Loucy (cell line): ENCODE measurements at regions not wholly inside any gene's neighbourhood (a gene's known extent, or its start where the extent isn't known, plus 50 kb on each side); places are given as distances from the start of the nearest gene placed in this dataset.

Experiments
- H2AFZ ChIP-seq: fragments of 200-600 bp; sonication (generic); 2 replicates; pipeline ENCODE4 v1.6.0; 2016; ENCODE audit warnings: antibody characterized with exemption, mild to moderate bottlenecking, low read length, moderate library complexity
- H3F3A ChIP-seq: fragments of 200-600 bp; 2 replicates; pipeline ENCODE4 v1.6.0; 2016; ENCODE audit warnings: antibody characterized with exemption, low read depth, mild to moderate bottlenecking
- H3K27me3 ChIP-seq: fragments of 200-600 bp; sonication (generic); 2 replicates; pipeline ENCODE4 v1.6.1; 2014; ENCODE audit warnings: low read length, mild to moderate bottlenecking; ENCODE audit not compliant: insufficient read depth, poor library complexity, severe bottlenecking
- H3K36me3 ChIP-seq: fragments of 200-600 bp; sonication (generic); 2 replicates; pipeline ENCODE4 v1.6.1; 2016; ENCODE audit warnings: low read length; ENCODE audit not compliant: insufficient read depth
- H3K4me1 ChIP-seq: fragments of 200-600 bp; sonication (generic); 2 replicates; pipeline ENCODE4 v1.5.1; 2014; ENCODE audit warnings: low read length, mild to moderate bottlenecking; ENCODE audit not compliant: insufficient read depth, poor library complexity, severe bottlenecking
- H3K4me2 ChIP-seq: fragments of 200-600 bp; sonication (generic); 2 replicates; pipeline ENCODE4 v1.6.0; 2014; ENCODE audit warnings: antibody characterized with exemption, low read length, low read depth, mild to moderate bottlenecking; ENCODE audit not compliant: poor library complexity, severe bottlenecking
- H3K4me3 ChIP-seq: fragments of 200-600 bp; sonication (generic); 2 replicates; pipeline ENCODE4 v1.5.1; 2014; ENCODE audit warnings: low read length, mild to moderate bottlenecking, mixed read lengths; ENCODE audit not compliant: poor library complexity, severe bottlenecking
- H3K79me2 ChIP-seq: fragments of 200-600 bp; sonication (generic); 2 replicates; pipeline ENCODE4 v1.6.1; 2014; ENCODE audit warnings: low read length; ENCODE audit not compliant: insufficient read depth
- H3K9ac ChIP-seq: fragments of 200-600 bp; sonication (generic); 2 replicates; pipeline ENCODE4 v1.6.0; 2014; ENCODE audit warnings: mild to moderate bottlenecking, low read depth, low read length, moderate library complexity; ENCODE audit not compliant: poor library complexity, severe bottlenecking
- H3K9me2 ChIP-seq: fragments of 200-600 bp; sonication (generic); replicated peaks from 2 replicates; pipeline ENCODE4 v1.6.1; 2016; ENCODE audit warnings: low read depth, low read length, mixed read lengths
- H3K9me3 ChIP-seq: fragments of 200-600 bp; sonication (generic); 2 replicates; pipeline ENCODE4 v1.6.1; 2014; ENCODE audit warnings: mild to moderate bottlenecking, antibody characterized with exemption, low read length, low read depth; ENCODE audit not compliant: insufficient read depth
- H4K20me1 ChIP-seq: fragments of 200-600 bp; sonication (generic); 2 replicates; pipeline ENCODE4 v1.6.0; 2014; ENCODE audit warnings: antibody characterized with exemption, low read length, mild to moderate bottlenecking; ENCODE audit not compliant: insufficient read depth, poor library complexity, severe bottlenecking
- CTCF ChIP-seq: fragments of 200-600 bp; sonication (generic); conservative IDR thresholded peaks from 2 replicates; pipeline ENCODE4 v1.5.1; 2014; ENCODE audit warnings: mild to moderate bottlenecking, antibody characterized with exemption, low read length
- EZH2phosphoT487 ChIP-seq: fragments of 200-600 bp; IDR thresholded peaks from 2 replicates; pipeline ENCODE4 v1.6.1; 2018; ENCODE audit warnings: antibody characterized with exemption, mild to moderate bottlenecking, moderate library complexity, borderline replicate concordance

DNA sequence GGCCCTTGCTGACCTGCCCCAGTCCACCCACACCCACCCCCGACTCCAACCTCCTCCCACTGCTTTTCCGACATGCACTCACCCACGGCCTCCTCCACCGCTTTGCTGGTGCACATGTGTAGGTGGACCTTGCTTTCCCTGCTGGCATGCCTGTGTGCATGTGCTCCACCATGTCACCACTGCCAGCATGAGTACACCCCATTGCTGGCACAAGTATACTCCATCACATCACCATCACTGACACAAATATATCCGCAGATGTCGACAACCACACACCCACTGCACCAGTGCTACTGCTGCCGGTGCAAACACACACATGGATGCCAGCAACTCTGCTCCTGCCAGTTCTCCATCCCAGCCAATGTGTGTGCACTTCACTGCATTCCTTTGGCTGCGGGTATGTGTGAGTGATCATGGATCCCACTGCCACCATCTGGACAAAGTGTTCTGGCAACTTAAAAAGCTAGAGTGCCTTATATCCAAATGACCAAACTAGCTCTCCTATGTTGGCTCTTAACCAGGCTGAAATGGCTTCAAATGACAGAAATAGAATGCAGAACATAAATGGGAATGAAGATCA is 1072.3 kb downstream of the RAPGEF2 start:
- TF ChIP-seq CTCF (no peak), EZH2phosphoT487 (no peak)

DNA sequence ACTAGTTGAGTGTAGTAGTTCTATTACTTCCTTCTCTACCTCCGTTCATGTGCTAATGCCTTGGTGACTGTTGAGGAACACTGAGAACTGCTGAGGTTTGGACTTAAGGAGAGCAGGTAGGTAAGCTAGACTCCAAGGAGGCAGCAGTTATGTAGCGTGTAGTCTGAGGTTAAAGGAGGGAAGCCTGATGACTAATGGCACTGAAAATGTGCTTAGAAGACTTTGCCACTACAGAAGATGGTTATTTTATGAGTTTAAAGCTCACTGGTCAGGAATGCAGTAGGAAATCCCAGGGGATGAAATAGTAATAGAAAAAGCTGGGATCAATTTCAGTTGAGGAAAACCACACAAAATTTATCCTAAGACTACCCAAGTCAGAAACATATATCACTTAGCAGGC is 1077.3 kb downstream of the RAPGEF2 start:
- H3K79me2 ChIP-seq: no peaks in the 10 kb centered on the region
- no peaks in the 10 kb centered on the region for H3K4me1 ChIP-seq
- no peaks in the 10 kb centered on the region for H3K9me2 ChIP-seq
- TF ChIP-seq CTCF: no peak
- no peak for TF ChIP-seq EZH2phosphoT487
- no peak overlapping the region for H3K4me3 ChIP-seq
- no peak overlapping the region for H3K9ac ChIP-seq
- H3F3A ChIP-seq: no peaks in the 10 kb centered on the region
- no peaks in the 10 kb centered on the region for H3K9me3 ChIP-seq
- H3K27me3 ChIP-seq: no peaks in the 10 kb centered on the region
- H3K36me3 ChIP-seq: no peaks in the 10 kb centered on the region
- no peaks in the 10 kb centered on the region for H4K20me1 ChIP-seq
- H3K4me2 ChIP-seq: no peak overlapping the region
- H2AFZ ChIP-seq: no peak overlapping the region

More for the DNA sequence above, 1072.3 kb downstream of the RAPGEF2 start:
- no peaks in the 10 kb centered on the region for H3K9me2 ChIP-seq
- no peaks in the 10 kb centered on the region for H3F3A ChIP-seq
- H3K27me3 ChIP-seq: no peaks in the 10 kb centered on the region
- no peak overlapping the region for H3K9ac ChIP-seq
- H3K36me3 ChIP-seq: no peaks in the 10 kb centered on the region
- H2AFZ ChIP-seq: no peak overlapping the region
- no peaks in the 10 kb centered on the region for H4K20me1 ChIP-seq
- no peaks in the 10 kb centered on the region for H3K9me3 ChIP-seq
- no peaks in the 10 kb centered on the region for H3K79me2 ChIP-seq
- H3K4me1 ChIP-seq: no peaks in the 10 kb centered on the region
- no peak overlapping the region for H3K4me3 ChIP-seq
- H3K4me2 ChIP-seq: no peak overlapping the region

GRCh38 chr4:160182727-160183126 is 1079.8 kb downstream of the RAPGEF2 start:
- no peak for TF ChIP-seq CTCF
- no peak for TF ChIP-seq EZH2phosphoT487
- Histone ChIP-seq H3K4me2 (no peak overlapping the region), H3K9me2 (no peaks in the 10 kb centered on the region), H3K36me3 (no peaks in the 10 kb centered on the region), H3K9ac (no peak overlapping the region), H3K4me3 (no peak overlapping the region), H3K79me2 (no peaks in the 10 kb centered on the region), H2AFZ (no peak overlapping the region), H3K27me3 (no peaks in the 10 kb centered on the region), H3K4me1 (no peaks in the 10 kb centered on the region), H4K20me1 (no peaks in the 10 kb centered on the region), H3K9me3 (no peaks in the 10 kb centered on the region), H3F3A (no peaks in the 10 kb centered on the region)
